Astrocyte (in vitro differentiated cells and primary cell): ENCODE measurements at regions not wholly inside any gene's neighbourhood (a gene's known extent, or its start where the extent isn't known, plus 50 kb on each side); places are given as distances from the start of the nearest gene placed in this dataset.
"Not testable (repeated sequence)": the region's sequence is repeated elsewhere in the genome, so short reads cannot be mapped to it uniquely, and the experiment has no call there.

ENCODE experiments used
- DNase-seq: peaks from one replicate; pipeline ENCODE4 v3.0.0-alpha.2; 2010; ENCODE audit warnings: low read depth
- FAIRE-seq: peaks from 2 replicates; lab custom pipeline; 2011; peaks lifted over from hg19 to GRCh38; lab: Jason Lieb, UNC
- H2AFZ ChIP-seq: 2 replicates; pipeline ENCODE4 v1.6.0; 2012; ENCODE audit warnings: low read depth, low read length, inconsistent platforms
- H3K27ac ChIP-seq: 2 replicates; pipeline ENCODE4 v1.5.1; 2011; ENCODE audit warnings: low read depth, low read length, inconsistent platforms
- H3K27me3 ChIP-seq: 2 replicates; pipeline ENCODE4 v1.6.0; 2011; ENCODE audit warnings: low read length, inconsistent platforms; ENCODE audit not compliant: insufficient read depth
- H3K36me3 ChIP-seq: 2 replicates; pipeline ENCODE4 v1.5.1; 2011; ENCODE audit warnings: low read length, inconsistent platforms; ENCODE audit not compliant: insufficient read depth
- H3K4me1 ChIP-seq: 2 replicates; pipeline ENCODE4 v1.5.1; 2011; ENCODE audit warnings: low read length, inconsistent platforms; ENCODE audit not compliant: insufficient read depth
- H3K4me2 ChIP-seq: 2 replicates; pipeline ENCODE4 v1.6.0; 2012; ENCODE audit warnings: low read length, inconsistent platforms
- H3K4me3 ChIP-seq: 2 replicates; pipeline ENCODE4 v1.5.1; 2011; ENCODE audit warnings: low read depth, mild to moderate bottlenecking, low read length, inconsistent platforms; ENCODE audit not compliant: insufficient read depth
- H3K79me2 ChIP-seq: 2 replicates; pipeline ENCODE4 v1.6.0; 2012; ENCODE audit warnings: mild to moderate bottlenecking, low read length, inconsistent platforms; ENCODE audit not compliant: insufficient read depth
- H3K9ac ChIP-seq: 2 replicates; pipeline ENCODE4 v1.6.0; 2012; ENCODE audit warnings: mild to moderate bottlenecking, low read length, inconsistent platforms
- H3K9me3 ChIP-seq: 2 replicates; pipeline ENCODE4 v1.5.1; 2012; ENCODE audit warnings: low read depth, mild to moderate bottlenecking, low read length, inconsistent platforms; ENCODE audit not compliant: insufficient read depth
- H4K20me1 ChIP-seq: 2 replicates; pipeline ENCODE4 v1.6.0; 2012; ENCODE audit warnings: low read length, inconsistent platforms; ENCODE audit not compliant: insufficient read depth
- H3K27ac Mint-ChIP-seq: one replicate; pipeline ENCODE4 v1.8.0; 2021; ENCODE audit warnings: mild to moderate bottlenecking, mixed read lengths; ENCODE audit not compliant: unreplicated experiment
- H3K27me3 Mint-ChIP-seq: one replicate; pipeline ENCODE4 v1.8.0; 2021; ENCODE audit warnings: low read depth, mixed read lengths; ENCODE audit not compliant: unreplicated experiment
- H3K36me3 Mint-ChIP-seq: one replicate; pipeline ENCODE4 v1.8.0; 2021; ENCODE audit warnings: low read depth, mixed read lengths; ENCODE audit not compliant: unreplicated experiment
- H3K4me1 Mint-ChIP-seq: one replicate; pipeline ENCODE4 v1.8.0; 2021; ENCODE audit warnings: low read depth, mixed read lengths; ENCODE audit not compliant: unreplicated experiment
- H3K4me3 Mint-ChIP-seq: one replicate; pipeline ENCODE4 v1.8.0; 2021; ENCODE audit warnings: mild to moderate bottlenecking, moderate library complexity, mixed read lengths; ENCODE audit not compliant: unreplicated experiment
- H3K9me3 Mint-ChIP-seq: one replicate; pipeline ENCODE4 v1.8.0; 2021; ENCODE audit warnings: mild to moderate bottlenecking, mixed read lengths; ENCODE audit not compliant: unreplicated experiment
- EZH2 ChIP-seq: IDR thresholded peaks from 2 replicates; pipeline ENCODE4 v1.6.1; 2012; ENCODE audit warnings: mild to moderate bottlenecking, low read length, inconsistent platforms; ENCODE audit not compliant: insufficient read depth
- TF ChIP-seq, protein P1 (sequence below): IDR thresholded peaks from 2 replicates; pipeline ENCODE4 v1.5.1; 2011; ENCODE audit warnings: low read depth, mild to moderate bottlenecking, inconsistent platforms, low read length, moderate library complexity; ENCODE audit not compliant: insufficient read depth

DNA sequence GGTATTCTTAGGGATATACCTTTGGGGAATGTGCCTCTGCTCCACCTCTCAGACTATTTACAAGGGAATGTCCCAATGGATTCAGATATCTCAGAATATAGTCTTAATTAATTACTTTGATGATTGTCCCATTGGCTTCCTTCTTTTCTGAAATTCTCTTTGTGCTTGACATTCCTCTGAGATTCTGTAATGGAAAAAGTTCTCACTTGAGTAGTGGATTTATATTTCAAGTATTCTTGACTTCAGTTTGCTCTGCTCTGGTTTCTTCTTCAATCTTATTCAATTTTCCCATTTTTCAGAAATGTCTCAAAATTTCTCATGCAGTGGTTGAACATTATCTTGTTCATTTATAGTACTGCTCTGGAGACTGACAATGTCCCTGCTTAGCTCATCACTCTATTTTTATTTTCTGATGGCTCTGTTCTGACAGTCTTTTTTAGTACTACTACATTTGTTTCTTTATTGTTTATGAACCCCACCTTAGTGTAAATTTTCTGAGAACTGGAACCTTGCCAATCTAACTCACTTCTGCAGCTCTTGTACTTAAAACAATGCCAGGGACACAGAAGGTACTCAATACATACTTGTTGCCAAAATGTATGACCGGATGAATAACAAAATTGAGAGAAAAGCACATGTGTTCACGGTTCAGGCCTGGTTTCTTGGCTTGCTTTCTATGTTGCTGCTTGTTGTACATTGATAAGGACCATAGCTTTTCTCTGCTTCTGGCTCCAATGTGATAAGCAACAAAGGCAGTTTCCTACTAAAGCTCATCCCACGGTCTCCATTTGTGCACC, 471.7 kb downstream of the GASK1B start:
- Histone ChIP-seq H3K36me3 (no peaks in the 10 kb centered on the region), H4K20me1 (no peaks in the 10 kb centered on the region), H2AFZ (peak overlapping the region; percentile 31), H3K79me2 (no peaks in the 10 kb centered on the region), H3K4me3 (no peak overlapping the region), H3K4me1 (no peaks in the 10 kb centered on the region), H3K4me2 (no peak overlapping the region), H3K27ac (no peak overlapping the region), H3K9me3 (no peaks in the 10 kb centered on the region), H3K27me3 (no peaks in the 10 kb centered on the region), H3K9ac (no peak overlapping the region)
- Mint-ChIP-seq H3K36me3 (no peaks in the 10 kb centered on the region), H3K4me1 (peaks cover 13% of the 10 kb centered on the region), H3K9me3 (peaks cover 2% of the 10 kb centered on the region), H3K27me3 (no peaks in the 10 kb centered on the region), H3K4me3 (no peak overlapping the region), H3K27ac (no peak overlapping the region)
- TF ChIP-seq, protein P1, sequence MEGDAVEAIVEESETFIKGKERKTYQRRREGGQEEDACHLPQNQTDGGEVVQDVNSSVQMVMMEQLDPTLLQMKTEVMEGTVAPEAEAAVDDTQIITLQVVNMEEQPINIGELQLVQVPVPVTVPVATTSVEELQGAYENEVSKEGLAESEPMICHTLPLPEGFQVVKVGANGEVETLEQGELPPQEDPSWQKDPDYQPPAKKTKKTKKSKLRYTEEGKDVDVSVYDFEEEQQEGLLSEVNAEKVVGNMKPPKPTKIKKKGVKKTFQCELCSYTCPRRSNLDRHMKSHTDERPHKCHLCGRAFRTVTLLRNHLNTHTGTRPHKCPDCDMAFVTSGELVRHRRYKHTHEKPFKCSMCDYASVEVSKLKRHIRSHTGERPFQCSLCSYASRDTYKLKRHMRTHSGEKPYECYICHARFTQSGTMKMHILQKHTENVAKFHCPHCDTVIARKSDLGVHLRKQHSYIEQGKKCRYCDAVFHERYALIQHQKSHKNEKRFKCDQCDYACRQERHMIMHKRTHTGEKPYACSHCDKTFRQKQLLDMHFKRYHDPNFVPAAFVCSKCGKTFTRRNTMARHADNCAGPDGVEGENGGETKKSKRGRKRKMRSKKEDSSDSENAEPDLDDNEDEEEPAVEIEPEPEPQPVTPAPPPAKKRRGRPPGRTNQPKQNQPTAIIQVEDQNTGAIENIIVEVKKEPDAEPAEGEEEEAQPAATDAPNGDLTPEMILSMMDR: no peak
- no peak for TF ChIP-seq EZH2
- peak; percentile 26 for DNase-seq
- FAIRE-seq: no peak

GRCh38 chr4:157689476-157689875, 468.9 kb downstream of the GRIA2 start:
- Histone ChIP-seq H3K79me2 (no peaks in the 10 kb centered on the region), H3K4me3 (no peak overlapping the region), H3K27ac (no peak overlapping the region), H3K4me2 (no peak overlapping the region), H4K20me1 (no peaks in the 10 kb centered on the region), H3K9ac (no peak overlapping the region), H3K36me3 (no peaks in the 10 kb centered on the region), H2AFZ (no peak overlapping the region), H3K27me3 (no peaks in the 10 kb centered on the region), H3K4me1 (no peaks in the 10 kb centered on the region), H3K9me3 (no peaks in the 10 kb centered on the region)
- Mint-ChIP-seq H3K36me3 (no peaks in the 10 kb centered on the region), H3K4me3 (no peak overlapping the region), H3K27me3 (no peaks in the 10 kb centered on the region), H3K9me3 (peaks cover 2% of the 10 kb centered on the region), H3K4me1 (no peaks in the 10 kb centered on the region), H3K27ac (no peak overlapping the region)
- FAIRE-seq (no peak), DNase-seq (no peak)
- TF ChIP-seq EZH2: no peak
- TF ChIP-seq, protein P1: no peak

GRCh38 chr4:157687971-157688370, 467.4 kb downstream of the GRIA2 start:
- Histone ChIP-seq H2AFZ (no peak overlapping the region), H3K4me3 (no peak overlapping the region), H4K20me1 (no peaks in the 10 kb centered on the region), H3K9ac (no peak overlapping the region), H3K4me2 (no peak overlapping the region), H3K27ac (no peak overlapping the region), H3K9me3 (no peaks in the 10 kb centered on the region), H3K4me1 (no peaks in the 10 kb centered on the region), H3K79me2 (no peaks in the 10 kb centered on the region), H3K27me3 (no peaks in the 10 kb centered on the region), H3K36me3 (no peaks in the 10 kb centered on the region)
- no peak for FAIRE-seq
- Mint-ChIP-seq H3K27ac (no peak overlapping the region), H3K4me3 (no peak overlapping the region), H3K4me1 (no peaks in the 10 kb centered on the region), H3K27me3 (no peaks in the 10 kb centered on the region), H3K36me3 (peaks cover 2% of the 10 kb centered on the region), H3K9me3 (peaks cover 2% of the 10 kb centered on the region)
- DNase-seq: no peak
- TF ChIP-seq, protein P1: no peak
- TF ChIP-seq EZH2: no peak

DNA sequence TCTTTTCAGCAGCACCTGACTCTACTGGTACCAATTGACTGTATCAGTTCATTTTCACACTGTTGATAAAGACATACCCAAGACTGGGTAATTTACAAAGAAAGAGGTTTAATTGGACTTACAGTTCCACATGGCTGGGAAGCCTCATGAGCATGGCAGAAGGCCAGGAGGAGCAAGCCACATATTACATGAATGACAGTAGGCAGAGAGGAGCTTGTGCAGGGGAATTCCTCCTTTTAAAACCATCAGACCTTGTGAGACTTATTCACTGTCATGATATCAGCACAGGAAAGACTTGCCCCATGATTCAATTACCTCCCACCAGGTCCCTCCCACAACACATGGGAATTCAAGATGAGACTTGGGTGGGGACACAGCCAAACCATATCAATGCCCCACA, 458.8 kb downstream of the GRIA2 start:
- not testable (repeated sequence) for H3K4me1 ChIP-seq, H3K4me1 Mint-ChIP-seq, H3K27me3 Mint-ChIP-seq, DNase-seq, H3K36me3 ChIP-seq, H3K4me3 ChIP-seq, H4K20me1 ChIP-seq, H2AFZ ChIP-seq, H3K27ac ChIP-seq, H3K36me3 Mint-ChIP-seq, H3K9me3 ChIP-seq, H3K4me2 ChIP-seq, H3K79me2 ChIP-seq, H3K9ac ChIP-seq, FAIRE-seq, H3K27ac Mint-ChIP-seq, H3K4me3 Mint-ChIP-seq, H3K27me3 ChIP-seq
- peaks cover 14% of the 10 kb centered on the region for H3K9me3 Mint-ChIP-seq
